H9 (cell line): ENCODE measurements at regions not wholly inside any gene's neighbourhood (a gene's known extent, or its start where the extent isn't known, plus 50 kb on each side); places are given as distances from the start of the nearest gene placed in this dataset.

Experiments used
- DNase-seq: peaks from one replicate; pipeline ENCODE4 v3.0.0-alpha.2; 2017
- H2AFZ ChIP-seq: one replicate; pipeline ENCODE4 v1.6.1; 2013; ENCODE audit warnings: mild to moderate bottlenecking, low read length, control low read depth, moderate library complexity
- H2AK5ac ChIP-seq: 2 replicates; pipeline ENCODE4 v1.6.1; 2013; ENCODE audit warnings: low read length, control low read depth, mixed read lengths; ENCODE audit not compliant: insufficient read length
- H2BK120ac ChIP-seq: one replicate; pipeline ENCODE4 v1.6.1; 2013; ENCODE audit warnings: low read depth, mild to moderate bottlenecking, low read length, control low read depth, inconsistent platforms; ENCODE audit not compliant: poor library complexity, severe bottlenecking
- H2BK12ac ChIP-seq: 2 replicates; pipeline ENCODE4 v1.6.1; 2013; ENCODE audit warnings: low read length, control low read depth, mixed read lengths, low read depth; ENCODE audit not compliant: insufficient read length
- H2BK15ac ChIP-seq: 2 replicates; pipeline ENCODE4 v1.6.1; 2013; ENCODE audit warnings: low read depth, low read length, control low read depth
- H2BK20ac ChIP-seq: one replicate; pipeline ENCODE4 v1.6.1; 2013; ENCODE audit warnings: low read depth, mild to moderate bottlenecking, low read length, control low read depth, inconsistent platforms; ENCODE audit not compliant: poor library complexity, severe bottlenecking
- H2BK5ac ChIP-seq: 2 replicates; pipeline ENCODE4 v1.6.1; 2013; ENCODE audit warnings: low read length, control low read depth, mixed read lengths; ENCODE audit not compliant: insufficient read length
- H3K14ac ChIP-seq: 2 replicates; pipeline ENCODE4 v1.6.1; 2013; ENCODE audit warnings: low read length, control low read depth; ENCODE audit not compliant: insufficient read depth
- H3K18ac ChIP-seq: 2 replicates; pipeline ENCODE4 v1.6.1; 2013; ENCODE audit warnings: low read depth, mild to moderate bottlenecking, mixed read lengths, low read length, control low read depth; ENCODE audit not compliant: insufficient read length
- H3K23ac ChIP-seq: 2 replicates; pipeline ENCODE4 v1.6.1; 2013; ENCODE audit warnings: low read length, control low read depth, mixed read lengths, low read depth; ENCODE audit not compliant: insufficient read length
- H3K23me2 ChIP-seq: 2 replicates; pipeline ENCODE4 v1.6.1; 2013; ENCODE audit warnings: low read depth, mild to moderate bottlenecking, mixed read lengths, low read length, control low read depth; ENCODE audit not compliant: insufficient read length, poor library complexity, severe bottlenecking
- H3K27ac ChIP-seq: 2 replicates; pipeline ENCODE4 v1.5.1; 2013; ENCODE audit warnings: low read length, control low read depth, mixed read lengths, low read depth; ENCODE audit not compliant: insufficient read length
- H3K27me3 ChIP-seq: 2 replicates; pipeline ENCODE4 v1.6.1; 2013; ENCODE audit warnings: low read length, control low read depth, inconsistent platforms; ENCODE audit not compliant: insufficient read depth
- H3K4ac ChIP-seq: 2 replicates; pipeline ENCODE4 v1.6.1; 2013; ENCODE audit warnings: low read depth, mild to moderate bottlenecking, control low read depth, inconsistent platforms, low read length, moderate library complexity
- H3K4me1 ChIP-seq: 2 replicates; pipeline ENCODE4 v1.6.1; 2013; ENCODE audit warnings: low read length, control low read depth, inconsistent platforms; ENCODE audit not compliant: insufficient read depth
- H3K4me2 ChIP-seq: 2 replicates; pipeline ENCODE4 v1.6.1; 2013; ENCODE audit warnings: low read length, control low read depth, mixed read lengths; ENCODE audit not compliant: insufficient read length, insufficient read depth
- H3K56ac ChIP-seq: 2 replicates; pipeline ENCODE4 v1.6.1; 2013; ENCODE audit warnings: low read depth, mild to moderate bottlenecking, mixed read lengths, low read length, control low read depth; ENCODE audit not compliant: insufficient read length
- H3K79me1 ChIP-seq: 2 replicates; pipeline ENCODE4 v1.6.1; 2013; ENCODE audit warnings: low read depth, mild to moderate bottlenecking, moderate library complexity, low read length, control low read depth, inconsistent platforms; ENCODE audit not compliant: insufficient read depth, poor library complexity, severe bottlenecking
- H3K79me2 ChIP-seq: 2 replicates; pipeline ENCODE4 v1.6.1; 2013; ENCODE audit warnings: low read length, control low read depth, inconsistent platforms; ENCODE audit not compliant: insufficient read depth
- H3K9ac ChIP-seq: 2 replicates; pipeline ENCODE4 v1.6.1; 2013; ENCODE audit warnings: low read length, control low read depth, mixed read lengths; ENCODE audit not compliant: insufficient read length; ENCODE audit errors: extremely low read depth
- H3K9me3 ChIP-seq: one replicate; pipeline ENCODE4 v1.6.1; 2013; ENCODE audit warnings: low read depth, low read length, inconsistent platforms; ENCODE audit not compliant: control insufficient read depth
- H3T11ph ChIP-seq: one replicate; pipeline ENCODE4 v1.6.1; 2013; ENCODE audit warnings: mild to moderate bottlenecking, low read length, control low read depth, inconsistent platforms
- H4K20me1 ChIP-seq: one replicate; pipeline ENCODE4 v1.6.1; 2013; ENCODE audit not compliant: control insufficient read depth, insufficient read length, insufficient read depth
- H4K5ac ChIP-seq: 2 replicates; pipeline ENCODE4 v1.6.1; 2013; ENCODE audit warnings: low read depth, mild to moderate bottlenecking, mixed read lengths, low read length, control low read depth; ENCODE audit not compliant: insufficient read length
- H4K8ac ChIP-seq: replicated peaks from 2 replicates; pipeline ENCODE4 v1.6.1; 2013; ENCODE audit warnings: low read length, control low read depth, mixed read lengths, low read depth; ENCODE audit not compliant: insufficient read length
- H4K91ac ChIP-seq: 2 replicates; pipeline ENCODE4 v1.6.1; 2013; ENCODE audit warnings: low read depth, mild to moderate bottlenecking, moderate library complexity, mixed read lengths, low read length, control low read depth; ENCODE audit not compliant: insufficient read length
- H3K27ac Mint-ChIP-seq, 3 experiments: 2 replicates in 2 of 3; 3 replicates in 1 of 3; pipeline ENCODE4 v1.8.0; 2020 to 2021; ENCODE audit warnings: mixed read lengths in 3 of 3, mild to moderate bottlenecking in 1 of 3, moderate library complexity in 1 of 3
- H3K27me3 Mint-ChIP-seq: 2 replicates; pipeline ENCODE4 v1.8.0; 2021; ENCODE audit warnings: low read depth, mild to moderate bottlenecking, moderate library complexity, mixed read lengths
- H3K36me3 Mint-ChIP-seq, 3 experiments: 2 replicates in 2 of 3; 3 replicates in 1 of 3; pipeline ENCODE4 v1.8.0; 2020 to 2021; ENCODE audit warnings: low read depth in 3 of 3, mixed read lengths in 3 of 3; ENCODE audit not compliant: insufficient read depth in 1 of 3
- H3K4me1 Mint-ChIP-seq, 2 experiments: 2 replicates each; pipeline ENCODE4 v1.8.0; 2020; ENCODE audit warnings: mixed read lengths in 2 of 2
- H3K4me3 Mint-ChIP-seq, 2 experiments: 2 replicates in 1 of 2; 3 replicates in 1 of 2; pipeline ENCODE4 v1.8.0; 2020 to 2021; ENCODE audit warnings: mild to moderate bottlenecking in 2 of 2, mixed read lengths in 2 of 2, moderate library complexity in 1 of 2
- H3K9me3 Mint-ChIP-seq, 2 experiments: 2 replicates in 1 of 2; 3 replicates in 1 of 2; pipeline ENCODE4 v1.8.0; 2020; ENCODE audit warnings: mild to moderate bottlenecking in 2 of 2, mixed read lengths in 2 of 2, moderate library complexity in 1 of 2
- CTCF ChIP-seq: fragments of 200-600 bp; sonication (generic); conservative IDR thresholded peaks from 3 replicates; pipeline ENCODE4 v1.8.0; 2021; ENCODE audit warnings: antibody characterized with exemption, mild to moderate bottlenecking
- WGBS: extraction: QIAGEN DNeasy Blood & Tissue Kit; methylation state at CpG from one replicate; pipeline ENCODE4 v1.1.7; 2013; ENCODE audit warnings: missing lambda C conversion rate, low lambda C conversion rate, mixed read lengths; ENCODE audit not compliant: insufficient read length; ENCODE audit errors: extremely low coverage; 5-methylcytosine and 5-hydroxymethylcytosine counted together

- no peak overlapping the region for H3K14ac ChIP-seq
- no peak overlapping the region for H3K4ac ChIP-seq
- no peak overlapping the region for H4K91ac ChIP-seq
- H3K4me1 ChIP-seq: no peaks in the 10 kb centered on the region
- no peaks in the 10 kb centered on the region for H3K27me3 ChIP-seq
- no peak overlapping the region for H3K56ac ChIP-seq
- no peak overlapping the region for H3K9ac ChIP-seq
- H4K5ac ChIP-seq: no peak overlapping the region
- Mint-ChIP-seq H3K9me3 (no peaks in the 10 kb centered on the region), H3K4me1 (no peaks in the 10 kb centered on the region), H3K27ac (no peak overlapping the region), H3K4me3 (no peak overlapping the region), H3K27me3 (peaks cover 6% of the 10 kb centered on the region), H3K36me3 (no peaks in the 10 kb centered on the region)
- no peak overlapping the region for H2BK120ac ChIP-seq
- H2AK5ac ChIP-seq: no peak overlapping the region
- H2BK20ac ChIP-seq: no peak overlapping the region
- no peak overlapping the region for H3T11ph ChIP-seq
- no peak overlapping the region for H4K8ac ChIP-seq
- no peaks in the 10 kb centered on the region for H3K79me1 ChIP-seq
- no peaks in the 10 kb centered on the region for H3K79me2 ChIP-seq
- H3K23ac ChIP-seq: no peak overlapping the region
- no CpG with 5 or more reads among the region's 1 CpG for WGBS
- H2BK15ac ChIP-seq: no peak overlapping the region
- H3K23me2 ChIP-seq: no peaks in the 10 kb centered on the region
- no peak overlapping the region for H2BK12ac ChIP-seq
- no peaks in the 10 kb centered on the region for H4K20me1 ChIP-seq
- H3K4me2 ChIP-seq: no peak overlapping the region
- no peak for TF ChIP-seq CTCF
- no peak for DNase-seq
- H2BK5ac ChIP-seq: no peak overlapping the region
- H3K18ac ChIP-seq: no peak overlapping the region
- H3K27ac ChIP-seq: no peak overlapping the region
- no peak overlapping the region for H2AFZ ChIP-seq
- no peaks in the 10 kb centered on the region for H3K9me3 ChIP-seq
Measured at GRCh38 chr3:117989982-117990381, 1044.7 kb downstream of the IGSF11 start.
